ENCODE measurements at regions not wholly inside any gene's neighbourhood (a gene's known extent, or its start where the extent isn't known, plus 50 kb on each side); places are given as distances from the start of the nearest gene placed in this dataset.

GRCh38 chr9:28801144-28801799, 1228.0 kb upstream of the C9orf72 start:
- TF ChIP-seq EZH2phosphoT487 (IDR thresholded peaks at IDR 0.05; ENCODE audit: low read depth) (no peak), CTCF (IDR thresholded peaks at IDR 0.05; ENCODE audit: low read depth, low read length) (no peak)
- Histone ChIP-seq H3K79me2 (ENCODE audit: low read length) (no peaks in the 10 kb centered on the region), H3K4me2 (ENCODE audit: low read length) (no peak overlapping the region), H3K27me3 (ENCODE audit: low read depth, low read length) (no peaks in the 10 kb centered on the region), H3K36me3 (replicated peaks; ENCODE audit: low read depth, low read length) (no peaks in the 10 kb centered on the region), H2AFZ (ENCODE audit: low read depth, low read length) (no peak overlapping the region), H3K9ac (ENCODE audit: low read length) (no peak overlapping the region), H3K9me3 (ENCODE audit: insufficient read depth, low read length) (no peaks in the 10 kb centered on the region), H3K4me1 (ENCODE audit: low read length) (no peaks in the 10 kb centered on the region), H3K4me3 (ENCODE audit: low read length) (no peak overlapping the region), H4K20me1 (ENCODE audit: insufficient read depth, low read length) (no peaks in the 10 kb centered on the region), H3K27ac (ENCODE audit: low read length) (no peak overlapping the region)

- H3K79me2 ChIP-seq (ENCODE audit: low read length), result no peaks in the 10 kb centered on the region
- H3K4me3 ChIP-seq (ENCODE audit: low read length), result no peak overlapping the region
- no peak for TF ChIP-seq CTCF (IDR thresholded peaks at IDR 0.05; ENCODE audit: low read depth, low read length)
- TF ChIP-seq EZH2phosphoT487 (IDR thresholded peaks at IDR 0.05; ENCODE audit: low read depth), result no peak
- no peak overlapping the region for H2AFZ ChIP-seq (ENCODE audit: low read depth, low read length)
- no peaks in the 10 kb centered on the region for H3K27me3 ChIP-seq (ENCODE audit: low read depth, low read length)
- no peaks in the 10 kb centered on the region for H3K4me1 ChIP-seq (ENCODE audit: low read length)
- H3K27ac ChIP-seq (ENCODE audit: low read length), result no peak overlapping the region
- no peak overlapping the region for H3K9ac ChIP-seq (ENCODE audit: low read length)
- H3K9me3 ChIP-seq (ENCODE audit: insufficient read depth, low read length), result no peaks in the 10 kb centered on the region
- no peaks in the 10 kb centered on the region for H4K20me1 ChIP-seq (ENCODE audit: insufficient read depth, low read length)
- no peaks in the 10 kb centered on the region for H3K36me3 ChIP-seq (replicated peaks; ENCODE audit: low read depth, low read length)
- no peak overlapping the region for H3K4me2 ChIP-seq (ENCODE audit: low read length)
These were observed 1231.9 kb upstream of the C9orf72 start for GRCh38 chr9:28805197-28805596.

- Histone ChIP-seq H3K4me2 (ENCODE audit: low read length) (no peak overlapping the region), H2AFZ (ENCODE audit: low read depth, low read length) (no peak overlapping the region), H4K20me1 (ENCODE audit: insufficient read depth, low read length) (no peaks in the 10 kb centered on the region), H3K4me1 (ENCODE audit: low read length) (no peaks in the 10 kb centered on the region), H3K36me3 (replicated peaks; ENCODE audit: low read depth, low read length) (no peaks in the 10 kb centered on the region), H3K79me2 (ENCODE audit: low read length) (no peaks in the 10 kb centered on the region), H3K27me3 (ENCODE audit: low read depth, low read length) (no peaks in the 10 kb centered on the region), H3K9me3 (ENCODE audit: insufficient read depth, low read length) (no peaks in the 10 kb centered on the region), H3K4me3 (ENCODE audit: low read length) (no peak overlapping the region), H3K27ac (ENCODE audit: low read length) (no peak overlapping the region), H3K9ac (ENCODE audit: low read length) (no peak overlapping the region)
- TF ChIP-seq CTCF (IDR thresholded peaks at IDR 0.05; ENCODE audit: low read depth, low read length) (no peak), EZH2phosphoT487 (IDR thresholded peaks at IDR 0.05; ENCODE audit: low read depth) (no peak)
These were observed 1234.8 kb upstream of the C9orf72 start for GRCh38 chr9:28808042-28808441.

- H3K4me2 ChIP-seq (ENCODE audit: low read length), result no peak overlapping the region
- no peak overlapping the region for H2AFZ ChIP-seq (ENCODE audit: low read depth, low read length)
- no peaks in the 10 kb centered on the region for H3K4me1 ChIP-seq (ENCODE audit: low read length)
- no peak for TF ChIP-seq CTCF (IDR thresholded peaks at IDR 0.05; ENCODE audit: low read depth, low read length)
- no peak for TF ChIP-seq EZH2phosphoT487 (IDR thresholded peaks at IDR 0.05; ENCODE audit: low read depth)
- H4K20me1 ChIP-seq (ENCODE audit: insufficient read depth, low read length), result no peaks in the 10 kb centered on the region
- H3K9ac ChIP-seq (ENCODE audit: low read length), result no peak overlapping the region
- no peaks in the 10 kb centered on the region for H3K36me3 ChIP-seq (replicated peaks; ENCODE audit: low read depth, low read length)
- no peaks in the 10 kb centered on the region for H3K9me3 ChIP-seq (ENCODE audit: insufficient read depth, low read length)
- H3K4me3 ChIP-seq (ENCODE audit: low read length), result no peak overlapping the region
- H3K27ac ChIP-seq (ENCODE audit: low read length), result no peak overlapping the region
- no peaks in the 10 kb centered on the region for H3K79me2 ChIP-seq (ENCODE audit: low read length)
- H3K27me3 ChIP-seq (ENCODE audit: low read depth, low read length), result no peaks in the 10 kb centered on the region
These were observed 1237.3 kb upstream of the C9orf72 start for GRCh38 chr9:28810388-28811075.
